Left hindlimb (tissue), 1 donor: ENCODE measurements at regions not wholly inside any gene's neighbourhood (a gene's known extent, or its start where the extent isn't known, plus 50 kb on each side); places are given as distances from the start of the nearest gene placed in this dataset.
"Not testable (repeated sequence)": the region's sequence is repeated elsewhere in the genome, so short reads cannot be mapped to it uniquely, and the experiment has no call there.

ENCODE experiments used
- DNase-seq: peaks from one replicate; pipeline ENCODE4 v3.0.0-alpha.2; 2018

GRCh38 chr2:39584283-39584965 lies 81.3 kb upstream of the TMEM178A start:
- no peak for DNase-seq

- DNase-seq: not testable (repeated sequence)
Observed at GRCh38 chr2:39585531-39585930, 80.2 kb upstream of the TMEM178A start.

- no peak for DNase-seq
Observed at GRCh38 chr2:39587168-39587567, 78.5 kb upstream of the TMEM178A start.

- DNase-seq: no peak
Observed at GRCh38 chr2:39587641-39588040, 78.1 kb upstream of the TMEM178A start.

DNA sequence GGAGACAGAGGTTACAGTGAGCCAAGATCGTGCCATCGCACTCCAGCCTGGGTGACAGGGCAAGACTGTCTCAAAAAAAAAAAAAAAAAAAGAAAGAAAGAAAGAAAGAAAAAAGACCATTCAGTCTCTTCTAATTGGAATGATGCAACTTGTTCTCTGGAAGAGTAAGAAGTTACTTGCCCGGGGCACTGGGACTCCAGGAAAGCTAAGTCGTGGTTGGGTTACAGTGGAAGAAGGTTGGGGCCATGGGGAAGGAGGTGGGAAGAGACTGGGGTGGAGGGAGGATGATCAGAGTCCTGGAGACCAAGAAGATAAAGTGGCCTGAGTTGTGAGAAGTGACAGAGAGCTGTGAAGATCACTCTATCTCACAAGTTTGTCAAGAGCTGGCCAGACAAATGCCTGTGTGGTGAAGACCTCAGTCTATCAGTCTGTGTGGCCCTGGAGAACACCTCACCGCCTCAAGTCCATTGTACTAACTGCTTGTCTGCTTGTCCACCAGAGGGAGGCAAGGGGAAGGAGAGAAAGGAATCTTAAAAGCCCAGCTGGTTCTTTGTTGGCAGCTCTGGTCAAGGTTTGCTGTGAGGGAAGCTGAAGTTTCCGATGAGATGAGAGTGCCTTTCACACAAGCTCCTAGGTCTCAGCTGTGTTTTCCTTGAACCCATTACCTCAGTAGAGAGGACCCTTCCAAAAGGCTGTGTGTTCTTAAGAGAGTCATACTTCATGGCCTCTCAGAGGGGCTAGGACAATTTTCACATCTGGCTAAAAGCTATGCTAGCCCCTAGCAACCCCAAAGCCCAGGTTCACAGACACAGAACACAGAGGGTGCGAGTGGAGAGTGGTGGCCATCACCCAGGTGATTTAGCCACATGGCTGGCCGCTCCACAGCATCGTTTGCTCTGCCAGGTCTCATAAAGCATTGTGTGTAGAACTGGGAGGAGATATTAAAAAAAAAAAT lies 72.0 kb upstream of the TMEM178A start:
- DNase-seq: peak; percentile 37

DNA sequence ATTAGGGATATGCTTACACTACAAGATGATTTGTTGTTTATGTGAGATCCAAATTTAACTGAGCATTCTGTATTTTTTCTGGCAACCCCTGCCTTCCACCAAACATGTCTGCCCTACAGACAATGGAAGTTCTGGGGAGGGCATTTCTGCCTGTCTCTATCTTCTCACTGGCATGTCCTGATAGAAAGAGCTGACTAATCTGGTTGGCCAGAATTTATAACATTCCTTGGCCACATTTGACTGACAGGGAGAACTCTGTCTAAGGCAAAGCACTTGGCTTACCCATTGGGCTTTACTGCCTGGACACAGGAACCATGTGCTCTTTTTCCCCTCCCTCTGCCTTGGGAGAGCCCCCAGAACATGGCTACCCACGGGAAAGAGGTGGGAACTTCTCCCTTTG lies 70.6 kb upstream of the TMEM178A start:
- no peak for DNase-seq

- no peak for DNase-seq
Observed at GRCh38 chr2:39597314-39597713, 68.4 kb upstream of the TMEM178A start.

DNA sequence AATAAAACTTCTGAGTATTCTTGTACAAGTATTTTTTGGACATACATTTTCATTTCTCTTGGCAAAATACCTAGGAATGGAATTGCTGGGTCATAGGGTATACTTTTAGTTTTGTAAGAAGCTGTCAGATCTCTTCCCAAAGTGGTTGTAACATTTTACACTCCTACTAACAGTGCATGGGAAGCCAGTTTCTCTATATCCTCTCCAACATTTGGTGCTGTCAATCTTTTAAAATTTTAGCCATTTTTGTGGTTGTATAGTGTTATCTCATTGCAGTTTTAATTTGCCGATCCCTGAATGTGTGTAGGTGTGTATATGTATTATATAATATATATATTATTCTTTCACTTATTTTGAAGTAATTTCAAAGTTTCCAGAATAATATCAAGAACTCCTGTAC lies 63.1 kb upstream of the TMEM178A start:
- no peak for DNase-seq

- DNase-seq: no peak
Observed at GRCh38 chr2:39603436-39603835, 62.3 kb upstream of the TMEM178A start.

DNA sequence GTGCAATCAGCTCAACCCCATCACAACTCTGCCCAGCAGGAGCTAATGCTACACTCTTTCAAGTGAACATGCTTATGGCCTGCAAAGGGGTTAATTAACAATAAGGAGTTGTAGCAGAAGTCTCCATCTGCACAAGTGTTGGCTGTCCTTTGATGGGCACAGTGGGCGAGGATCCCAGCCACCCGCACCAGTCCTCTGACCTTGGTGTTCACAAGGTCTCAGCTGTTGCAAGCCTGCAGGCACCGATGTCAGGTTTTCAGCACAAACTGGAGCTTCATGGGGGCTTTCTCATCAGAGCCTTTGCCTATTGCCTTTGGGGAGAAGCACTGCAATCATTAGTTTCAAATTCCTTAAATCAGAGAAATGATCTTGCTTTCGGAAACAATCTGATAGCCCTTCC lies 60.9 kb upstream of the TMEM178A start:
- DNase-seq: no peak

- no peak for DNase-seq
Observed at GRCh38 chr2:39606585-39606984, 59.1 kb upstream of the TMEM178A start.

GRCh38 chr2:39607538-39608262 lies 58.0 kb upstream of the TMEM178A start:
- no peak for DNase-seq

DNA sequence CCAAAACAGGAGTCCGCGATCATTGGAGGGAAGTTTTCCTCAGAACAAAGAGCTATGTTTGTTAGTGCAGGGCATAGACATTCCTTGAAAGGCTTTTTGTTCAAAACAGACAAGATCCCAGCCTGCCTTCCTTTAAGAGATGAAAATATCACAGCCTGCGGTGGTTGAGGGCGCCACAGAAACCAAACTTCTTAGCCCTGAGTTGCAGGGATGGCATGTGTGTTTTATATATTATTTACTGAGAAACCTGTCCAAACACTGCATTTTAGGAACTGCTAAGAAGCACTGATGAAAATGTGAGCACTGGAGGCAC lies 57.5 kb upstream of the TMEM178A start:
- peak; percentile 34 for DNase-seq

- DNase-seq: peak; percentile 56
Observed at GRCh38 chr2:39608686-39609441, 56.9 kb upstream of the TMEM178A start.

GRCh38 chr2:39609917-39610316 lies 55.8 kb upstream of the TMEM178A start:
- DNase-seq: no peak

- no peak for DNase-seq
Observed at GRCh38 chr2:39615675-39616074, 50.0 kb upstream of the TMEM178A start.
